ENCODE measurements at regions not wholly inside any gene's neighbourhood (a gene's known extent, or its start where the extent isn't known, plus 50 kb on each side); places are given as distances from the start of the nearest gene placed in this dataset.

DNA sequence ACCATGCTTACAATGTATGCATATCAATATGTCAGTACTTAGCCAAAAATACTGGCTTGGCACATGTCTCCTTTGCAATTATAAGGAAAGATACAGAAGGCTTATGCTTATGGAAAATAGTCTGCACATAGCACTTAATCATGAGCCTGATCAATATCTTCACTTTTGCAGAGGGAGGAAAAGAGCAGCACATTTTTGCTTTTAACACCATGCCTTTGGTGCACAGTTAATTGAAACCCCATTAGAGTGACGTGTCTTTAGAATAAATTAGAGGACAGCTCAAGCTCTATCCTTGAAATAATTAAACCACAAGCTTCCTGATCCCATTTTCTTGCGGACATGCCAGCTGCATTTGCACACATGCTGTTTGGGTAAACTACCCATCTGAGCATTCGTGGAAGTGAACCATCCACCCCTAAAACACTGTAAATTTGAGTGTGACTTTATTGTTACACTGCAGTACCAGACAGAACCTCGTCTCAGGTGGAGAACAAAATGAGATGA is 839.9 kb upstream of the MGAT4C start:
- no peak for TF ChIP-seq POLR2A (IDR thresholded peaks at IDR 0.05; ENCODE audit: low read depth, low read length)
- TF ChIP-seq SPI1 (IDR thresholded peaks at IDR 0.05; ENCODE audit: low read depth, low read length): no peak
- TF ChIP-seq TAF1 (IDR thresholded peaks at IDR 0.05; ENCODE audit: low read depth, low read length): no peak
- no peak for TF ChIP-seq POLR2AphosphoS5 (IDR thresholded peaks at IDR 0.05; ENCODE audit: low read depth, low read length)
- TF ChIP-seq POU2F2 (IDR thresholded peaks at IDR 0.05; ENCODE audit: low read depth, low read length): no peak
- TF ChIP-seq PAX5 (IDR thresholded peaks at IDR 0.05; ENCODE audit: insufficient read depth, low read length, severe bottlenecking): no peak

Data from GM12891 (cell line).